ENCODE measurements at regions not wholly inside any gene's neighbourhood (a gene's known extent, or its start where the extent isn't known, plus 50 kb on each side); places are given as distances from the start of the nearest gene placed in this dataset.

- H3K9me3 ChIP-seq (ENCODE audit: control insufficient read depth in 1 of 2, insufficient read depth in 1 of 2, low read length in 2 of 2) = peaks cover 0 to 15% of the 10 kb centered on the region in 2 experiments
- no peaks in the 10 kb centered on the region for H3K27me3 ChIP-seq (ENCODE audit: control insufficient read depth in 1 of 2, insufficient read depth in 2 of 2, low read length in 2 of 2)
- no peak overlapping the region for H3K4me3 ChIP-seq (ENCODE audit: low read length)
- ChIA-PET POLR2A (no interaction called here), CTCF (no interaction called here)
- H3K27ac Mint-ChIP-seq = no peak overlapping the region
- H3K4me3 Mint-ChIP-seq = no peak overlapping the region
- ATAC-seq (ENCODE audit: poor library complexity) (no peak), DNase-seq (no peak)
- H3K4me1 Mint-ChIP-seq (ENCODE audit: low read depth) = no peaks in the 10 kb centered on the region
- intact Hi-C loops (cut with DNase I, micrococcal nuclease) = no loop called here
- no peak overlapping the region for H3K27ac ChIP-seq (ENCODE audit: low read depth in 1 of 2, low read length in 2 of 2)
- H3K36me3 Mint-ChIP-seq (ENCODE audit: low read depth) = no peaks in the 10 kb centered on the region
- no peaks in the 10 kb centered on the region for H3K27me3 Mint-ChIP-seq
- no peaks in the 10 kb centered on the region for H3K4me1 ChIP-seq (ENCODE audit: insufficient read depth, low read length)
- TF ChIP-seq, protein P1, sequence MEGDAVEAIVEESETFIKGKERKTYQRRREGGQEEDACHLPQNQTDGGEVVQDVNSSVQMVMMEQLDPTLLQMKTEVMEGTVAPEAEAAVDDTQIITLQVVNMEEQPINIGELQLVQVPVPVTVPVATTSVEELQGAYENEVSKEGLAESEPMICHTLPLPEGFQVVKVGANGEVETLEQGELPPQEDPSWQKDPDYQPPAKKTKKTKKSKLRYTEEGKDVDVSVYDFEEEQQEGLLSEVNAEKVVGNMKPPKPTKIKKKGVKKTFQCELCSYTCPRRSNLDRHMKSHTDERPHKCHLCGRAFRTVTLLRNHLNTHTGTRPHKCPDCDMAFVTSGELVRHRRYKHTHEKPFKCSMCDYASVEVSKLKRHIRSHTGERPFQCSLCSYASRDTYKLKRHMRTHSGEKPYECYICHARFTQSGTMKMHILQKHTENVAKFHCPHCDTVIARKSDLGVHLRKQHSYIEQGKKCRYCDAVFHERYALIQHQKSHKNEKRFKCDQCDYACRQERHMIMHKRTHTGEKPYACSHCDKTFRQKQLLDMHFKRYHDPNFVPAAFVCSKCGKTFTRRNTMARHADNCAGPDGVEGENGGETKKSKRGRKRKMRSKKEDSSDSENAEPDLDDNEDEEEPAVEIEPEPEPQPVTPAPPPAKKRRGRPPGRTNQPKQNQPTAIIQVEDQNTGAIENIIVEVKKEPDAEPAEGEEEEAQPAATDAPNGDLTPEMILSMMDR (IDR thresholded peaks at IDR 0.05) = no peak
- no peaks in the 10 kb centered on the region for H3K36me3 ChIP-seq (ENCODE audit: insufficient read depth, low read length)
- peaks cover 6% of the 10 kb centered on the region for H3K9me3 Mint-ChIP-seq
Observed at GRCh38 chr2:5290900-5291546, 401.2 kb upstream of the SOX11 start.

GRCh38 chr2:5304640-5305039 lies 387.5 kb upstream of the SOX11 start:
- H3K9me3 Mint-ChIP-seq = peaks cover 16% of the 10 kb centered on the region
- H3K4me1 Mint-ChIP-seq (ENCODE audit: low read depth) = no peaks in the 10 kb centered on the region
- ChIA-PET POLR2A (no interaction called here), CTCF (no interaction called here)
- H3K27ac Mint-ChIP-seq = no peak overlapping the region
- Histone ChIP-seq H3K36me3 (ENCODE audit: insufficient read depth, low read length) (no peaks in the 10 kb centered on the region), H3K4me3 (ENCODE audit: low read length) (no peak overlapping the region), H3K27me3 (ENCODE audit: control insufficient read depth in 1 of 2, insufficient read depth in 2 of 2, low read length in 2 of 2) (no peaks in the 10 kb centered on the region), H3K4me1 (ENCODE audit: insufficient read depth, low read length) (no peaks in the 10 kb centered on the region), H3K9me3 (ENCODE audit: control insufficient read depth in 1 of 2, insufficient read depth in 1 of 2, low read length in 2 of 2) (peaks cover 0 to 4% of the 10 kb centered on the region in 2 experiments), H3K27ac (ENCODE audit: low read depth in 1 of 2, low read length in 2 of 2) (no peak overlapping the region)
- H3K36me3 Mint-ChIP-seq (ENCODE audit: low read depth) = no peaks in the 10 kb centered on the region
- TF ChIP-seq, protein P1 (IDR thresholded peaks at IDR 0.05) = no peak
- DNase-seq = no peak
- no peak overlapping the region for H3K4me3 Mint-ChIP-seq
- H3K27me3 Mint-ChIP-seq = no peaks in the 10 kb centered on the region
- no peak for ATAC-seq (ENCODE audit: poor library complexity)
- intact Hi-C loops (cut with DNase I, micrococcal nuclease) = no loop called here

- intact Hi-C loops (cut with DNase I, micrococcal nuclease) = no loop called here
- no peak overlapping the region for H3K27ac Mint-ChIP-seq
- no peaks in the 10 kb centered on the region for H3K9me3 Mint-ChIP-seq
- DNase-seq (no peak), ATAC-seq (ENCODE audit: poor library complexity) (no peak)
- POLR2A ChIA-PET = no interaction called here
- no peaks in the 10 kb centered on the region for H3K36me3 ChIP-seq (ENCODE audit: insufficient read depth, low read length)
- TF ChIP-seq, protein P1 (IDR thresholded peaks at IDR 0.05) = no peak
- H3K4me3 Mint-ChIP-seq = no peak overlapping the region
- CTCF ChIA-PET = no interaction called here
- H3K36me3 Mint-ChIP-seq (ENCODE audit: low read depth) = no peaks in the 10 kb centered on the region
- H3K4me1 ChIP-seq (ENCODE audit: insufficient read depth, low read length) = no peaks in the 10 kb centered on the region
- H3K9me3 ChIP-seq (ENCODE audit: control insufficient read depth in 1 of 2, insufficient read depth in 1 of 2, low read length in 2 of 2) = peaks cover 0 to 7% of the 10 kb centered on the region in 2 experiments
- H3K27me3 Mint-ChIP-seq = no peaks in the 10 kb centered on the region
- H3K27ac ChIP-seq (ENCODE audit: low read depth in 1 of 2, low read length in 2 of 2) = no peak overlapping the region
- H3K27me3 ChIP-seq (ENCODE audit: control insufficient read depth in 1 of 2, insufficient read depth in 2 of 2, low read length in 2 of 2) = no peaks in the 10 kb centered on the region
- H3K4me3 ChIP-seq (ENCODE audit: low read length) = no peak overlapping the region
- no peaks in the 10 kb centered on the region for H3K4me1 Mint-ChIP-seq (ENCODE audit: low read depth)
Observed at GRCh38 chr2:5315041-5315440, 377.1 kb upstream of the SOX11 start.

Measured in CD4-positive, alpha-beta T cell (primary cell).